ENCODE measurements at regions not wholly inside any gene's neighbourhood (a gene's known extent, or its start where the extent isn't known, plus 50 kb on each side); places are given as distances from the start of the nearest gene placed in this dataset.

- no peak overlapping the region for H3K4me3 ChIP-seq
- TF ChIP-seq JUNB (IDR thresholded peaks at IDR 0.05) (no peak), ZSCAN29 (IDR thresholded peaks at IDR 0.05) (no peak), PAX8 (IDR thresholded peaks at IDR 0.05) (no peak), CEBPZ (IDR thresholded peaks at IDR 0.05; ENCODE audit: low read depth, low read length) (no peak), E4F1 (IDR thresholded peaks at IDR 0.05; ENCODE audit: borderline replicate concordance, partially characterized antibody) (no peak), PRDM15 (CRISPR knock-in tag; IDR thresholded peaks at IDR 0.05) (no peak), NRF1 (conservative IDR thresholded peaks at IDR 0.05; ENCODE audit: low read depth, low read length) (no peak), ATF7 (IDR thresholded peaks at IDR 0.05; ENCODE audit: low read depth) (no peak), ZNF687 (IDR thresholded peaks at IDR 0.05) (no peak), FOXM1 (IDR thresholded peaks at IDR 0.05; ENCODE audit: low read depth, low read length) (no peak)
- FAIRE-seq, result no peak
- 56% methylated on average over 8 of the region's 8 CpGs for WGBS (ENCODE audit: insufficient coverage, insufficient replicate concordance, low lambda C conversion rate, missing lambda C conversion rate)
- no peaks in the 10 kb centered on the region for H4K20me1 ChIP-seq (ENCODE audit: control insufficient read depth, insufficient read depth)
- H3K79me2 ChIP-seq (ENCODE audit: control insufficient read depth, insufficient read depth, low read length), result no peaks in the 10 kb centered on the region
- H3K4me1 ChIP-seq (ENCODE audit: control insufficient read depth, insufficient read depth, low read length), result no peaks in the 10 kb centered on the region
- H2AFZ ChIP-seq (ENCODE audit: control insufficient read depth, low read depth, low read length), result no peak overlapping the region
- H3K9me3 ChIP-seq (replicated peaks; ENCODE audit: control insufficient read depth, insufficient read depth, low read length), result no peaks in the 10 kb centered on the region
- H3K9ac ChIP-seq (ENCODE audit: control insufficient read depth, insufficient read depth, low read length), result no peak overlapping the region
- ChIA-PET SMC1A (ENCODE audit: uncharacterized antibody, unreplicated experiment) (no interaction called here), POLR2A (no interaction called here), RAD21 (ENCODE audit: unreplicated experiment) (no interaction called here), CTCF (no interaction called here)
- H3K36me3 ChIP-seq (ENCODE audit: control insufficient read depth in 2 of 2, insufficient read depth in 2 of 2, low read length in 1 of 2), result no peaks in the 10 kb centered on the region
- intact Hi-C loops (cut with micrococcal nuclease; ENCODE audit: unreplicated experiment), result no loop called here
- H3K27me3 ChIP-seq (replicated peaks in 1 of 2; ENCODE audit: control insufficient read depth in 2 of 2, insufficient read depth in 2 of 2, low read length in 1 of 2), result no peaks in the 10 kb centered on the region
- no peak for DNase-seq (ENCODE audit: low read depth, low spot score)
- no TSS peak for BruUV-seq (replicated peaks)
- in situ Hi-C loops (cut with MboI), result no loop called here
- H3K4me2 ChIP-seq (ENCODE audit: control insufficient read depth, insufficient read depth), result no peak overlapping the region
- no peak for ATAC-seq
- H3K27ac ChIP-seq (ENCODE audit: control insufficient read depth, insufficient read depth), result no peak overlapping the region
Measured at GRCh38 chr12:97805146-97805545, 342.5 kb downstream of the RMST start.
